ENCODE measurements at regions not wholly inside any gene's neighbourhood (a gene's known extent, or its start where the extent isn't known, plus 50 kb on each side); places are given as distances from the start of the nearest gene placed in this dataset.

- no peaks in the 10 kb centered on the region for H3K4me1 ChIP-seq (ENCODE audit: insufficient read depth, low read length)
- no peak overlapping the region for H3K4me3 Mint-ChIP-seq (ENCODE audit: unreplicated experiment)
- H3K36me3 Mint-ChIP-seq (ENCODE audit: low read depth, unreplicated experiment): no peaks in the 10 kb centered on the region
- H3K27me3 Mint-ChIP-seq (ENCODE audit: low read depth, unreplicated experiment): no peaks in the 10 kb centered on the region
- no peak overlapping the region for H2AFZ ChIP-seq (ENCODE audit: low read depth, low read length)
- peaks cover 4% of the 10 kb centered on the region for H3K4me1 Mint-ChIP-seq (ENCODE audit: low read depth, unreplicated experiment)
- no peaks in the 10 kb centered on the region for H3K27me3 ChIP-seq (ENCODE audit: insufficient read depth, low read length)
- no peaks in the 10 kb centered on the region for H3K36me3 ChIP-seq (ENCODE audit: insufficient read depth, low read length)
- H4K20me1 ChIP-seq (ENCODE audit: insufficient read depth, low read length): no peaks in the 10 kb centered on the region
- H3K27ac Mint-ChIP-seq (ENCODE audit: unreplicated experiment): no peak overlapping the region
- no peak overlapping the region for H3K9ac ChIP-seq (ENCODE audit: low read length)
- no peak overlapping the region for H3K27ac ChIP-seq (ENCODE audit: low read depth, low read length)
- DNase-seq (ENCODE audit: low read depth) (no peak), FAIRE-seq (no peak)
- H3K4me3 ChIP-seq (ENCODE audit: insufficient read depth, low read depth, low read length): no peak overlapping the region
- no peaks in the 10 kb centered on the region for H3K79me2 ChIP-seq (ENCODE audit: insufficient read depth, low read length)
- peaks cover 3% of the 10 kb centered on the region for H3K9me3 ChIP-seq (ENCODE audit: insufficient read depth, low read depth, low read length)
- H3K4me2 ChIP-seq (ENCODE audit: low read length): no peak overlapping the region
- TF ChIP-seq EZH2 (IDR thresholded peaks at IDR 0.05; ENCODE audit: insufficient read depth, low read length) (no peak), CTCF (IDR thresholded peaks at IDR 0.05; ENCODE audit: insufficient read depth, low read depth, low read length) (no peak)
- peaks cover 2% of the 10 kb centered on the region for H3K9me3 Mint-ChIP-seq (ENCODE audit: unreplicated experiment)
Observed at GRCh38 chr18:38718365-38718901, 1152.8 kb upstream of the CELF4 start.

GRCh38 chr18:38709122-38709521 is 1143.5 kb upstream of the CELF4 start:
- Mint-ChIP-seq H3K36me3 (ENCODE audit: low read depth, unreplicated experiment) (no peaks in the 10 kb centered on the region), H3K27ac (ENCODE audit: unreplicated experiment) (no peak overlapping the region), H3K4me1 (ENCODE audit: low read depth, unreplicated experiment) (no peaks in the 10 kb centered on the region), H3K4me3 (ENCODE audit: unreplicated experiment) (no peak overlapping the region), H3K27me3 (ENCODE audit: low read depth, unreplicated experiment) (no peaks in the 10 kb centered on the region), H3K9me3 (ENCODE audit: unreplicated experiment) (peaks cover 3% of the 10 kb centered on the region)
- no peaks in the 10 kb centered on the region for H3K4me1 ChIP-seq (ENCODE audit: insufficient read depth, low read length)
- no peak for DNase-seq (ENCODE audit: low read depth)
- H3K79me2 ChIP-seq (ENCODE audit: insufficient read depth, low read length): no peaks in the 10 kb centered on the region
- H3K27ac ChIP-seq (ENCODE audit: low read depth, low read length): no peak overlapping the region
- no peaks in the 10 kb centered on the region for H4K20me1 ChIP-seq (ENCODE audit: insufficient read depth, low read length)
- no peak overlapping the region for H2AFZ ChIP-seq (ENCODE audit: low read depth, low read length)
- no peak overlapping the region for H3K4me3 ChIP-seq (ENCODE audit: insufficient read depth, low read depth, low read length)
- no peaks in the 10 kb centered on the region for H3K27me3 ChIP-seq (ENCODE audit: insufficient read depth, low read length)
- H3K36me3 ChIP-seq (ENCODE audit: insufficient read depth, low read length): no peaks in the 10 kb centered on the region
- H3K4me2 ChIP-seq (ENCODE audit: low read length): no peak overlapping the region
- no peaks in the 10 kb centered on the region for H3K9me3 ChIP-seq (ENCODE audit: insufficient read depth, low read depth, low read length)
- H3K9ac ChIP-seq (ENCODE audit: low read length): no peak overlapping the region
- TF ChIP-seq EZH2 (IDR thresholded peaks at IDR 0.05; ENCODE audit: insufficient read depth, low read length): no peak
- TF ChIP-seq CTCF (IDR thresholded peaks at IDR 0.05; ENCODE audit: insufficient read depth, low read depth, low read length): no peak
- FAIRE-seq: no peak

GRCh38 chr18:38706373-38706772 is 1140.8 kb upstream of the CELF4 start:
- no peak for FAIRE-seq
- Histone ChIP-seq H3K36me3 (ENCODE audit: insufficient read depth, low read length) (no peaks in the 10 kb centered on the region), H3K4me3 (ENCODE audit: insufficient read depth, low read depth, low read length) (no peak overlapping the region), H3K79me2 (ENCODE audit: insufficient read depth, low read length) (no peaks in the 10 kb centered on the region), H3K27me3 (ENCODE audit: insufficient read depth, low read length) (no peaks in the 10 kb centered on the region), H2AFZ (ENCODE audit: low read depth, low read length) (no peak overlapping the region), H3K27ac (ENCODE audit: low read depth, low read length) (no peak overlapping the region), H3K4me2 (ENCODE audit: low read length) (no peak overlapping the region), H3K4me1 (ENCODE audit: insufficient read depth, low read length) (no peaks in the 10 kb centered on the region), H4K20me1 (ENCODE audit: insufficient read depth, low read length) (no peaks in the 10 kb centered on the region), H3K9me3 (ENCODE audit: insufficient read depth, low read depth, low read length) (no peaks in the 10 kb centered on the region), H3K9ac (ENCODE audit: low read length) (no peak overlapping the region)
- H3K4me3 Mint-ChIP-seq (ENCODE audit: unreplicated experiment): no peak overlapping the region
- TF ChIP-seq EZH2 (IDR thresholded peaks at IDR 0.05; ENCODE audit: insufficient read depth, low read length) (no peak), CTCF (IDR thresholded peaks at IDR 0.05; ENCODE audit: insufficient read depth, low read depth, low read length) (no peak)
- no peaks in the 10 kb centered on the region for H3K36me3 Mint-ChIP-seq (ENCODE audit: low read depth, unreplicated experiment)
- DNase-seq (ENCODE audit: low read depth): no peak
- H3K4me1 Mint-ChIP-seq (ENCODE audit: low read depth, unreplicated experiment): no peaks in the 10 kb centered on the region
- H3K27ac Mint-ChIP-seq (ENCODE audit: unreplicated experiment): no peak overlapping the region
- H3K9me3 Mint-ChIP-seq (ENCODE audit: unreplicated experiment): peaks cover 9% of the 10 kb centered on the region
- H3K27me3 Mint-ChIP-seq (ENCODE audit: low read depth, unreplicated experiment): no peaks in the 10 kb centered on the region
